ENCODE measurements at regions not wholly inside any gene's neighbourhood (a gene's known extent, or its start where the extent isn't known, plus 50 kb on each side); places are given as distances from the start of the nearest gene placed in this dataset.

GRCh38 chr5:4271193-4271592, 675.6 kb downstream of the IRX1 start:
- DNase-seq = no peak
- Histone ChIP-seq H3K27me3 (no peaks in the 10 kb centered on the region), H3K36me3 (no peaks in the 10 kb centered on the region), H3K27ac (no peak overlapping the region), H3K4me3 (replicated peaks in 1 of 3) (no peak overlapping the region), H3K4me1 (no peaks in the 10 kb centered on the region), H3K9me3 (no peaks in the 10 kb centered on the region)
- intact Hi-C loops (cut with DNase I) = no loop called here
- no peak for TF ChIP-seq POLR2A (IDR thresholded peaks at IDR 0.05)
- no peak for TF ChIP-seq CTCF (IDR thresholded peaks at IDR 0.05)
- 84 to 91% methylated on average over 2 of the region's 2 CpGs for WGBS, 2 donors

GRCh38 chr5:4275232-4275631, 679.6 kb downstream of the IRX1 start:
- no peak for DNase-seq
- H3K27ac ChIP-seq = no peak overlapping the region
- WGBS, 2 donors = 67 to 69% methylated on average over 8 of the region's 8 CpGs
- H3K4me1 ChIP-seq = no peaks in the 10 kb centered on the region
- H3K4me3 ChIP-seq (replicated peaks in 1 of 3) = no peak overlapping the region
- intact Hi-C loops (cut with DNase I) = no loop called here
- H3K36me3 ChIP-seq = no peaks in the 10 kb centered on the region
- no peaks in the 10 kb centered on the region for H3K27me3 ChIP-seq
- TF ChIP-seq POLR2A (IDR thresholded peaks at IDR 0.05) (no peak), CTCF (IDR thresholded peaks at IDR 0.05) (no peak)
- H3K9me3 ChIP-seq = no peaks in the 10 kb centered on the region

DNA sequence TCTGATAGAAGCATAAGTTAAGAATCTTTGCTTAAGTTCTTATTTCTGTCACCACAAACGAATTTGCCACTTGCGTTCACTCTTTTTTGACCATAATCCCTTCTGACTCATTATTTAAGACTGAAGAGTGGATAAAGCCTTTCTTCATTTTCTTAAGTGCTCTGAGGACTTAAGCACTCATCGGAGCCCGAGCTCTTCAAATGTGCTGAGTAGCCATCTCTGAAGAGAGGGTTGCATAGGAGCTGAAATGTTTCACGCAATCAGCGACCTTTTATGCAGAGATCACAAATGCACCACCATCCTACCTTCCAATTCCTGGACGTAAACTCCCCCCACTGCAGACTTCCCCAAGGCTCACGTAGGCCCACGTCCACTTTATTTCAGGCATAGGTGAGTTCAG, 699.2 kb downstream of the IRX1 start:
- H3K9me3 ChIP-seq = no peaks in the 10 kb centered on the region

GRCh38 chr5:4295663-4296339, 700.2 kb downstream of the IRX1 start:
- no peaks in the 10 kb centered on the region for H3K27me3 ChIP-seq
- peak in 4 of 6 experiments; percentile 19 to 75 (median 57) for TF ChIP-seq CTCF (IDR thresholded peaks at IDR 0.05)
- no peak for TF ChIP-seq POLR2A (IDR thresholded peaks at IDR 0.05)
- 19 to 31% methylated on average over 13 of the region's 13 CpGs for WGBS, 2 donors
- H3K27ac ChIP-seq = no peak overlapping the region
- no peaks in the 10 kb centered on the region for H3K9me3 ChIP-seq
- no peaks in the 10 kb centered on the region for H3K36me3 ChIP-seq
- H3K4me1 ChIP-seq = no peaks in the 10 kb centered on the region
- no peak overlapping the region for H3K4me3 ChIP-seq (replicated peaks in 1 of 3)
- intact Hi-C loops (cut with DNase I) = no loop called here
- peak; percentile 7 to 8 for DNase-seq

More for the DNA sequence above, 699.2 kb downstream of the IRX1 start:
- no peaks in the 10 kb centered on the region for H3K27me3 ChIP-seq
- no peak overlapping the region for H3K27ac ChIP-seq
- peak; percentile 7 to 12 for DNase-seq
- TF ChIP-seq POLR2A (IDR thresholded peaks at IDR 0.05) (no peak), CTCF (IDR thresholded peaks at IDR 0.05) (no peak)
- WGBS, 2 donors = 57 to 62% methylated on average over 9 of the region's 9 CpGs
- H3K4me3 ChIP-seq (replicated peaks in 1 of 3) = no peak overlapping the region
- no peaks in the 10 kb centered on the region for H3K4me1 ChIP-seq
- intact Hi-C loops (cut with DNase I) = no loop called here
- H3K36me3 ChIP-seq = no peaks in the 10 kb centered on the region

GRCh38 chr5:4306057-4306456, 710.4 kb downstream of the IRX1 start:
- H3K9me3 ChIP-seq = no peaks in the 10 kb centered on the region
- intact Hi-C loops (cut with DNase I) = no loop called here
- H3K36me3 ChIP-seq = no peaks in the 10 kb centered on the region
- no peak overlapping the region for H3K4me3 ChIP-seq (replicated peaks in 1 of 3)
- no peaks in the 10 kb centered on the region for H3K27me3 ChIP-seq
- H3K4me1 ChIP-seq = peaks cover 4 to 5% of the 10 kb centered on the region in 2 donors
- no peak for DNase-seq
- TF ChIP-seq CTCF (IDR thresholded peaks at IDR 0.05) (no peak), POLR2A (IDR thresholded peaks at IDR 0.05) (no peak)
- H3K27ac ChIP-seq = no peak overlapping the region
- 90 to 95% methylated on average over 3 to 4 of the region's 4 CpGs for WGBS, 2 donors

Data from thyroid gland (tissue), 4 donors.